Nephron (organoid): ENCODE measurements at regions not wholly inside any gene's neighbourhood (a gene's known extent, or its start where the extent isn't known, plus 50 kb on each side); places are given as distances from the start of the nearest gene placed in this dataset.
"Not testable (repeated sequence)": the region's sequence is repeated elsewhere in the genome, so short reads cannot be mapped to it uniquely, and the experiment has no call there.

Experiments
- H3K27ac Mint-ChIP-seq, 3 experiments: 2 replicates each; pipeline ENCODE4 v1.8.0; 2020; ENCODE audit warnings: mixed read lengths in 3 of 3, mild to moderate bottlenecking in 2 of 3, moderate library complexity in 1 of 3
- H3K27me3 Mint-ChIP-seq: 2 replicates; pipeline ENCODE4 v1.8.0; 2021; ENCODE audit warnings: low read depth, mild to moderate bottlenecking, moderate library complexity, mixed read lengths
- H3K36me3 Mint-ChIP-seq: 2 replicates; pipeline ENCODE4 v1.8.0; 2020; ENCODE audit warnings: low read depth, mixed read lengths
- H3K4me1 Mint-ChIP-seq: 2 replicates; pipeline ENCODE4 v1.8.0; 2020; ENCODE audit warnings: mixed read lengths
- H3K4me3 Mint-ChIP-seq, 3 experiments: 2 replicates each; pipeline ENCODE4 v1.8.0; 2020; ENCODE audit warnings: mild to moderate bottlenecking in 3 of 3, mixed read lengths in 3 of 3, moderate library complexity in 2 of 3
- H3K9me3 Mint-ChIP-seq: 2 replicates; pipeline ENCODE4 v1.8.0; 2020; ENCODE audit warnings: mixed read lengths
- CTCF ChIP-seq, 3 experiments: fragments of 200-600 bp; sonication (generic); IDR thresholded peaks; one replicate each; pipeline ENCODE4 v1.5.0; 2021; ENCODE audit warnings: antibody characterized with exemption in 3 of 3; ENCODE audit not compliant: unreplicated experiment in 3 of 3

GRCh38 chr5:34554641-34555040 is 101.5 kb upstream of the RAI14 start:
- H3K9me3 Mint-ChIP-seq: no peaks in the 10 kb centered on the region
- no peak for TF ChIP-seq CTCF (IDR thresholded peaks at IDR 0.05; ENCODE audit: unreplicated experiment in 3 of 3)
- H3K27me3 Mint-ChIP-seq: no peaks in the 10 kb centered on the region
- H3K4me1 Mint-ChIP-seq: peaks cover 18% of the 10 kb centered on the region
- H3K27ac Mint-ChIP-seq: no peak overlapping the region
- no peaks in the 10 kb centered on the region for H3K36me3 Mint-ChIP-seq
- H3K4me3 Mint-ChIP-seq: no peak overlapping the region

- Mint-ChIP-seq H3K36me3 (no peaks in the 10 kb centered on the region), H3K27me3 (no peaks in the 10 kb centered on the region), H3K4me3 (no peak overlapping the region), H3K9me3 (no peaks in the 10 kb centered on the region), H3K27ac (peak overlapping the region in 2 of 3 experiments; percentile 70 to 83), H3K4me1 (peaks cover 15% of the 10 kb centered on the region)
- TF ChIP-seq CTCF (IDR thresholded peaks at IDR 0.05; ENCODE audit: unreplicated experiment in 3 of 3): no peak
These were observed 100.2 kb upstream of the RAI14 start for GRCh38 chr5:34555699-34556508.

GRCh38 chr5:34556509-34556782 is 99.7 kb upstream of the RAI14 start:
- H3K9me3 Mint-ChIP-seq: no peaks in the 10 kb centered on the region
- no peaks in the 10 kb centered on the region for H3K27me3 Mint-ChIP-seq
- H3K36me3 Mint-ChIP-seq: no peaks in the 10 kb centered on the region
- H3K4me3 Mint-ChIP-seq: no peak overlapping the region
- H3K4me1 Mint-ChIP-seq: peaks cover 15% of the 10 kb centered on the region
- no peak for TF ChIP-seq CTCF (IDR thresholded peaks at IDR 0.05; ENCODE audit: unreplicated experiment in 3 of 3)
- peak overlapping the region in 1 of 3 experiments; percentile 83 for H3K27ac Mint-ChIP-seq

- not testable (repeated sequence) for H3K27me3 Mint-ChIP-seq, H3K36me3 Mint-ChIP-seq, H3K27ac Mint-ChIP-seq, H3K9me3 Mint-ChIP-seq, H3K4me3 Mint-ChIP-seq
- peaks cover 19% of the 10 kb centered on the region for H3K4me1 Mint-ChIP-seq
These were observed 94.5 kb upstream of the RAI14 start for GRCh38 chr5:34561581-34561980.

GRCh38 chr5:34562791-34563190 is 93.3 kb upstream of the RAI14 start:
- no peak overlapping the region for H3K4me3 Mint-ChIP-seq
- no peaks in the 10 kb centered on the region for H3K9me3 Mint-ChIP-seq
- H3K27me3 Mint-ChIP-seq: no peaks in the 10 kb centered on the region
- H3K36me3 Mint-ChIP-seq: no peaks in the 10 kb centered on the region
- peaks cover 20% of the 10 kb centered on the region for H3K4me1 Mint-ChIP-seq
- TF ChIP-seq CTCF (IDR thresholded peaks at IDR 0.05; ENCODE audit: unreplicated experiment in 3 of 3): no peak
- H3K27ac Mint-ChIP-seq: peak overlapping the region in 1 of 3 experiments; percentile 22

- H3K36me3 Mint-ChIP-seq: no peaks in the 10 kb centered on the region
- H3K27ac Mint-ChIP-seq: no peak overlapping the region
- no peak overlapping the region for H3K4me3 Mint-ChIP-seq
These were observed 92.9 kb upstream of the RAI14 start for GRCh38 chr5:34563269-34563668.

More at GRCh38 chr5:34563269-34563668, 92.9 kb upstream of the RAI14 start:
- peaks cover 20% of the 10 kb centered on the region for H3K4me1 Mint-ChIP-seq
- no peaks in the 10 kb centered on the region for H3K27me3 Mint-ChIP-seq
- no peak for TF ChIP-seq CTCF (IDR thresholded peaks at IDR 0.05; ENCODE audit: unreplicated experiment in 3 of 3)
- no peaks in the 10 kb centered on the region for H3K9me3 Mint-ChIP-seq
